CD4-positive, alpha-beta T cell treated with Interleukin-15 for 4 hours (primary cell): ENCODE measurements at regions not wholly inside any gene's neighbourhood (a gene's known extent, or its start where the extent isn't known, plus 50 kb on each side); places are given as distances from the start of the nearest gene placed in this dataset.
"Not testable (repeated sequence)": the region's sequence is repeated elsewhere in the genome, so short reads cannot be mapped to it uniquely, and the experiment has no call there.

Experiments used
- DNase-seq: peaks from one replicate; pipeline ENCODE4 v3.0.0-alpha.2; 2020; ENCODE audit warnings: low spot score

- no peak for DNase-seq
Measured at GRCh38 chr10:23543691-23544380, 105.0 kb downstream of the OTUD1 start.

GRCh38 chr10:23545866-23546265, 107.0 kb downstream of the OTUD1 start:
- not testable (repeated sequence) for DNase-seq

GRCh38 chr10:23556727-23557440, 118.0 kb downstream of the OTUD1 start:
- no peak for DNase-seq

GRCh38 chr10:23557777-23558176, 118.9 kb downstream of the OTUD1 start:
- DNase-seq, result no peak

GRCh38 chr10:23558361-23558799, 119.5 kb downstream of the OTUD1 start:
- no peak for DNase-seq

GRCh38 chr10:23568996-23569395, 130.1 kb downstream of the OTUD1 start:
- no peak for DNase-seq

GRCh38 chr10:23571884-23572283, 133.0 kb downstream of the OTUD1 start:
- DNase-seq, result no peak

- DNase-seq, result no peak
Measured at GRCh38 chr10:23581906-23582450, 143.1 kb downstream of the OTUD1 start.

- DNase-seq, result no peak
Measured at GRCh38 chr10:23584396-23584795, 145.5 kb downstream of the OTUD1 start.

- no peak for DNase-seq
Measured at GRCh38 chr10:23585186-23585585, 146.3 kb downstream of the OTUD1 start.

- DNase-seq, result no peak
Measured at GRCh38 chr10:23585666-23586065, 146.8 kb downstream of the OTUD1 start.

GRCh38 chr10:23595278-23595677, 156.4 kb downstream of the OTUD1 start:
- not testable (repeated sequence) for DNase-seq

- DNase-seq, result no peak
Measured at GRCh38 chr10:23604613-23605012, 165.7 kb downstream of the OTUD1 start.

GRCh38 chr10:23606456-23606855, 167.6 kb downstream of the OTUD1 start:
- no peak for DNase-seq

- no peak for DNase-seq
Measured at GRCh38 chr10:23608926-23609325, 170.1 kb downstream of the OTUD1 start.

GRCh38 chr10:23610626-23611307, 171.9 kb downstream of the OTUD1 start:
- DNase-seq, result no peak

GRCh38 chr10:23611308-23612029, 172.6 kb downstream of the OTUD1 start:
- no peak for DNase-seq

GRCh38 chr10:23613900-23614299, 175.0 kb downstream of the OTUD1 start:
- DNase-seq, result no peak

GRCh38 chr10:23614483-23614882, 175.6 kb downstream of the OTUD1 start:
- DNase-seq, result no peak

- DNase-seq, result no peak
Measured at GRCh38 chr10:23630376-23630775, 191.5 kb downstream of the OTUD1 start.

GRCh38 chr10:23630885-23631284, 192.0 kb downstream of the OTUD1 start:
- DNase-seq, result no peak
